CD4-positive, alpha-beta T cell treated with Interleukin-4 for 4 hours (primary cell): ENCODE measurements at regions not wholly inside any gene's neighbourhood (a gene's known extent, or its start where the extent isn't known, plus 50 kb on each side); places are given as distances from the start of the nearest gene placed in this dataset.
"Not testable (repeated sequence)": the region's sequence is repeated elsewhere in the genome, so short reads cannot be mapped to it uniquely, and the experiment has no call there.

Source experiments
- DNase-seq: peaks from one replicate; pipeline ENCODE4 v3.0.0-alpha.2; 2020

DNA sequence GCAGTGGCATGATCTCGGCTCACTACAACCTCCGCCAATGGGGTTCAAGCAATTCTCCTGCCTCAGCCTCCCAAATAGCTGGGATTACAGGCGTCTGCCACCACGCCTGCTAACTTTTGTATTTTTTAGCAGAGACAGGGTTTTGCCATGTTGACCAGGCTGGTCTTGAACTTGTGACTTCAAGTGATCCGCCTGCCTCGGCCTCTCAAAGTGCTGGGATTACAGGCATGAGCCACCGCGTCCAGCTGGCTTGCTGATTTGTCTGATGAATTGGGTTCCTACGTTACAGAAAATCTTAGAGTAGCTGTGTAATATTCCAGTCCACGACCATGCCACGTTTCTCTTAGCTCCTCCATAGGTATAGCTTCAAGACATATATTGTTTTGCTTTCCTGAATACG, 102.6 kb upstream of the OTOS start:
- DNase-seq: not testable (repeated sequence)

DNA sequence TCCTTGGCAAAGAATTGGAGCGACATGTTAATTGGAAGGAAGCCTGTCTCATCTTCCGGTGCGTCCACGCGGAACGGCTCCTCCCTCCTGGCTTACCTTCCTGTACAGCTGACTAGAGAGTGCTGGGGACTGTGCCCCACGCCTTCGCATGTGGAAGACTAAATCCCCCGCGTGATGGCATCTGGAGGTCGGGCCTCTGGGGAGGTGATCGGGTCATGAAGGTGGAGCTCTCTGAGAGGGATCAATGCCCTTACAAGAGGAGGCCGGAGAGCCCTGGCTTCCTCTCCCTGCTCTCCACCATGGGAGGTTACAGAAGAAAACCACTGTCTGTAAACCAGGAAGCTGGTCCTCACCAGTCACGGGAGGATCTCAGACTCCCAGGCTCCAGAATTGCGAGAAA, 104.1 kb upstream of the OTOS start:
- DNase-seq: no peak

DNA sequence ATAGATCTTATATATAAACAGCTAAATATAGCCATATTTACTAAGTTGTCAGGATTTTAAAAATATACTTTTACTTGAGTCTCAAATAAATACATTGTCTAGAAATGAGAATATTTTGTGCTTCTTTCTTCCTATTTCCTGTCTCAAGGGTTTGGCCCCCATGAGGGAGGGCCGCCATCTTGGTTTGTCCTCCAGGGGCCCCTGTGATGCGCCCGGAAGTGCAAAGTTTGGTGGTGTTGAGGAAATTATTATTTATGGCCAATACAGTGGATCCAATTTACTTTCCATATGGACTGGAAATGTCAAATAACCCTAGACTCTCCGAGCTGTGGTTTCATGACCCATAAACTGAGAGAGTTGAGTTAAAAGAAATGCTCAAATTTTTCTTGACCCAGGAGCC, 104.7 kb upstream of the OTOS start:
- DNase-seq: no peak

DNA sequence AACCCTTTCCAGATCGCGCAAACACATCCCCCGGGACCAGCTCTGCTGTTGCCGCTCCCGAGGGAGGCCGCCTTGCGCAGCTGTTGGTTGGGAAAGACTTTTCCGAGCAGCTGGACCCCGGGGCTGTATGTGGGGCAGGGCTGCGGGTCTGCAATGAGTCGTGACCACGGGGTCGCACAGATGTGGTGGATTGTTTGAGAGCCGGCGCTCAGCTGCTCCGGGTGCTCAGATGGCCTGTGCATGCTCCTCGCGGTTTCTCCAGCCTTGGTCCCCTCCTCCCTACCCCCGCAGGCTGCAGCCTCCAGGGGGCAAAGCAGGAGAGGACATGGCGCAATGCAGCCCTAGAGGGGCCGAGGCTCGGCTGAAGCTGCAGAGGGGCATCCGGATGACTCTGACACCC, 105.2 kb upstream of the OTOS start:
- DNase-seq: no peak

DNA sequence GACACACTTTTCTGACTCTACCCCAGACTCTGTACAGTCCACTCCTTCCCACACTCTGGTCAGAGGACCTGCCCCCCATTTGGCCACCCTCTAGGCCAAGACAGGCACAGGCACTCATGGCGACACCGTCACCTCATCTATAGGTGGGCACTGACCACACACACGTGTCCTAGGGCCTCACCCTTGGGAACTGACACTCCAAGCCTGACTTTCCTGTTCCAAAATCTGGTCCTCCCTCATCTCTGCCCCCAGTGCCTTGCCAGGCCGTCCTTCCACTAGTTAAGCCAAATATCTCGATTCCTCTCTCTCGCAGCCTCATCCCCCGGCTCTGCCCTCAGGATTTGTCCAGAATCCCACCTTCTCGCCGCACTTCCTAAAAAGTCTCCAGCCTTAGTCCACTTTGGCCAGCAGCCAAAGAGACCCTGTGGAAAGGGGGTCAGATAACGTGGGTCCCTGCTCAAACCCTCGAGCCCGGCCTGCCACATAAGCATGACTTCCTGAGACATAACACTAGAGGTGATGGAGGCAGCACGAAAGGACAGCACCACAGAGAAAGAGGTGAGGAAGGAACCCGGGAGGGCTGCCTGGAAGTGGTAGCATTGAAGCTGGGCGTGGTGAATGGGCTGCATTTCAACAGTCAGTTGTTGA, 105.8 kb upstream of the OTOS start:
- no peak for DNase-seq

DNA sequence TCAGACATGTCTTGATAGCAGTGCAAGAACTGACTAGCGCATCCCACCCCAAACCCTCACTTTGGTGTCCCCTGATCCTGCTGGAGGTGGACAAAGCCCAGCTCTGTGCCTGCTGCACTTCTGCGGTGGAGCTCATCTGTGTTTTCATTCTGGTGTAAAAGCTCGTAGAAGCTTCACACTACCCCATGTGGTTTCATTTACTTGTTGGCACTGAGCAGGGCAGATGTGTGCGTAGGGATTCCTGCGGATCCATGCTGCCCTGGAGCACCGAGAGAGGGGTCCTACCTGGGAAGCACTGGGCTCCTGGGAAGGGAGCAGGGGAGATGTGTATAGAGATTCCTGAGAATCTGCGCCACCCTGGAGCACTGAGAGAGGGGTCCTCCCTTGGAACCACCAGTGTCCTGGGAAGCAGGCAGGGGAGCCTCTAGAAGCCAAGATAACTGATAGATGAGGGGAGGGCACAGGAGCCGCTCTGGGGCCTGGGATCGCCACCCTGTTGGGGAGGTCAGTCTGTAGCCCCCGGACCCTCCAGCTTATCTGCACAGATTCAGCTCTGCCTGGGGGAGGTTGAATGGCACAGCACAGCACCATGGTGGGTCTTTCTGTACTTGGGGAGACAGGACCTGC, 106.9 kb upstream of the OTOS start:
- no peak for DNase-seq

DNA sequence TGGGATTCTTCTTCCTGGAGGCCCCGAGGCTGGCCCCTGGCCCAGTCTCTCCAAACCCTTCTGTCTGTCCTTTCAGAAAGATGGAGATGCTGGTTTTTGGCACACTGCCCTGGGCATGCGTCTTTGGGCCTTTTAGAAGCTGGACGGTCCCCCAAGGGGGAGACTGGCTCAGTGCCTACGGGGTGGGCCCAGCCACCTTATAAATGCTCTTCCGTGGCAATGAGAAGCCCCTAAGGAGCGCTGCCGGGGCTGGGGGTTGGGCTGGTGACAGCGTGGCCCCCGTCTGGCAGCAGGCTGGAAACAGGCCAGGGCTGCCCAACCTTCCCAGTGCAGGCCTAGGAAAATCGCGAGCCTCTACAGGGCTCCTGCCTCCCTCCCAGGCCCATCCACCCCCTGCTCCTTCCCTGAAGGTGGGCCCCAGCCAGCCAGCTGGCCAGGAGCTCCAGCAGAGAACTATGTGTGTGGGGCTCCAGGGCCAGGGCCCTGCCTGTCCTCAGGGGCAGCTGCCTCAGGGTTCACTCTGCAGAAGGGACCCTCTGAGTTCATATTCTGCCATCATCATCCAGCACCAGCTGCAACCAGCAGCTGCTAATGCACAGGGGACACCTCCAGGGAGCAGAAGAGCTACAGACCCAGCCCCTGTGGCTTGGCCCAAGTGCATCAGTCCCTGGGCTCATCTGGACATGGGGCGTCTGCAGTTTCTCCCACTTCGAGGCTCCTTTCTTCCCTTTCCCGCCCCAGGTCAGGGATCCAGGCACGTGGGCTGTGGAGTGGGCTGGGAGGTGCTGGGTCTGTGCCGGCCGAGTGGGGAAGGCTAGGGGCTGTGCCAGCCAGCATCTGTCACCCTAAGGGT, 107.6 kb upstream of the OTOS start:
- DNase-seq: no peak

DNA sequence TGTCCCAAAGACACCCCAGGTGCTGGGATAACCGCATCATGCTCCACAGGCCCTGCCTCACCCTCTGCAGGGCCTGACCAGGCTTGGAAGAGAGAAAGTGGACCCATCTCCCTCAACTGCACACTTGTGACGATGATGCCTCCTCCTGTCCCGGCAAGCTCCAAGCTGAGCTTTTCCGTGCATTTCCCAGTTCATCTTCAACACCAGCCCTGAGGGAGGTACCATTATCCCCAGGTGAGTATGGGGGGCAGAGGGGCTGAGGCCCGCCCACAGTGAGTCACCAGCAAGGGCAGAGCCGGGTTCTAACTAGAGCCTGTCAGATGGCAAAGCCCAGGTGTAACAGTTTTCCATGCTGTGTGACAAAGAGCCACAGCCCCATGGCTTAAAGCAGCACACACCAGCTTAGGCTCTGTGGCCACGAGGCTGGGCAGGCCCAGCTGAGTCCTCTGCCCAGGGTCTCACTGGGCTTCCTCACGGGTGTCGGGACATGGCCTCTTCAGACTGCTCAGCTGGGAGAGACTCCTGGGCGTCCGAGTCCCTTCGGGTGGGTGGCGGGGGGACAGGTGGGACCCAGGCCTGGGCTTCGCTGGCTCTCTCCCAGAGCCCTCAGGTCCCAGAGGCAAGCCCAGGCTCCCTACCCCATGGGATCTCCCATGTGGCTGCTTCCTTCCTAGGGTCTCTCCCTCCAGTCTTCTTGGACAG, 108.4 kb upstream of the OTOS start:
- DNase-seq: no peak

DNA sequence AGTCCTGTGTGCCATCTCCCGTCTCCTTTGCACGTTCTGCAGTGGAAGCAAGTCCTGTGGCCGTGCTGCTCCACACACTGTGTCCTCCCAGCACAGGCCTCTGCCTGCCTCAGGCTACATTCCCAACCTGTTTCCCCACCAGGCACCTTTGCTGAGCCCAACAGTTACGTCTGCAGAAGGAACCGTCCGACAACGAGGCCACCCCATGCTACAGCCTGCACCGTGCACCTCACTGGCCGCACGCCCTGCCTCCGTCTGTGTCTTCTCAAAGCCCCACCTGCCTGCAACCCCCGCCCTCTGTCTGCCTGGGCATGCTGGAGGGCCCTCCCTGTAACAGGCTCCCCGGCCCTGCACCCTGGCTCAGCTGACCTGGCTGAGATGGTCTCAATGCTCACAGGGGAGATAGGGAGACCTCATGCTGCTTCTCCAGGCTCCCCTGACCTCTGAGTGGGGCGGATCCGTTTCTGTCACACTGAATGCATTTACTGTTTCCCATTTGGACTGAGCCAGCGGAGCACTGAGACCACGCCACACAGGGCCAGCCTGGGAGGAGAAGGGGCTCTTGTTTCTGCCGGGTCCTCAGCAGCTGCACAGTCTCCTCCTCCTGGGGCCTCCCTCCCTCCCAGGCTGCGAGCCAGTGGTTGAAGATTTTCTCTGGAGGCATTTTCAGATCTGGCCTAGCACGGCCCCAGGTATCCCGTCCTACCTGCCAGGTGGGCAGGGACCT, 109.1 kb upstream of the OTOS start:
- DNase-seq: no peak

DNA sequence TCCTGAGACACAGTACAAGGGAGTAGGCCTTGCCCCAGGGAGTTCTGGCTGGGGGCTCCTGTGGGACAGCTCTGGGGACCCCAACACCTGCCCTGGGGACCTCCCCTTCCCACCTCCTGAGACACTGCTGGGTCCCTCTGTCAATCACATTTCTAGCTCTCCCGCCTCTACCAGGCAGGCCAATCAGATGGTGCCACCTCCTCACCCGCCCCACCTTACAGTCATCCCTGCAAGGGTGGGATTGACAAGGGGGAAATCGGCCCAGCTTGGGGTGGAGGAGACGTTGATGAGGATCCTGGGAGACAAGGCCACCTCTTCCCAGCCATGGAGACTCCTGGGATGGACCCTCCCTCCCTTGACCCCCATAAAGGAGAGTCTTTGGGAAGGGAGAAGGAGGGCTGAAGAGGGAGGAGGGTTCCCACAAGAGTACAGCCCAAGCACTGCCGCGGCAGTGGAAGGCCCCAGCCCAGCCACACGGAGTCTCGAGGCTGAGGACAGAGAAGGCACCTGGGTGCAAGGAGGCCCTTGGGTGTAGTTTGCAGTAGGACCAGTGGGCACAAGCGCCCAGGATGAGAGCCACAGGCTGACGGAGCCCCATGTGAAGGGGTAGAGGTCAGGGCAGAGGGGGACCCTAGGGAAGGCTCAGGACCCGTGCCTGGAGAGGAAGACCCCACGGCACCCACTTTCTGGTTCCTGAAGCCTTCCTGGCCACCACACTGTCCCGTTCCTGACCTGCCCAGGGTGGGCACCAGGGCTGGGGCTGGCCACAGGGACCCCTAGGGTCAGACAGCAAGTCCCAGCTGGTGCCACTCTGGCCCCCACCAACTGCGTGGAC, 109.9 kb upstream of the OTOS start:
- no peak for DNase-seq

DNA sequence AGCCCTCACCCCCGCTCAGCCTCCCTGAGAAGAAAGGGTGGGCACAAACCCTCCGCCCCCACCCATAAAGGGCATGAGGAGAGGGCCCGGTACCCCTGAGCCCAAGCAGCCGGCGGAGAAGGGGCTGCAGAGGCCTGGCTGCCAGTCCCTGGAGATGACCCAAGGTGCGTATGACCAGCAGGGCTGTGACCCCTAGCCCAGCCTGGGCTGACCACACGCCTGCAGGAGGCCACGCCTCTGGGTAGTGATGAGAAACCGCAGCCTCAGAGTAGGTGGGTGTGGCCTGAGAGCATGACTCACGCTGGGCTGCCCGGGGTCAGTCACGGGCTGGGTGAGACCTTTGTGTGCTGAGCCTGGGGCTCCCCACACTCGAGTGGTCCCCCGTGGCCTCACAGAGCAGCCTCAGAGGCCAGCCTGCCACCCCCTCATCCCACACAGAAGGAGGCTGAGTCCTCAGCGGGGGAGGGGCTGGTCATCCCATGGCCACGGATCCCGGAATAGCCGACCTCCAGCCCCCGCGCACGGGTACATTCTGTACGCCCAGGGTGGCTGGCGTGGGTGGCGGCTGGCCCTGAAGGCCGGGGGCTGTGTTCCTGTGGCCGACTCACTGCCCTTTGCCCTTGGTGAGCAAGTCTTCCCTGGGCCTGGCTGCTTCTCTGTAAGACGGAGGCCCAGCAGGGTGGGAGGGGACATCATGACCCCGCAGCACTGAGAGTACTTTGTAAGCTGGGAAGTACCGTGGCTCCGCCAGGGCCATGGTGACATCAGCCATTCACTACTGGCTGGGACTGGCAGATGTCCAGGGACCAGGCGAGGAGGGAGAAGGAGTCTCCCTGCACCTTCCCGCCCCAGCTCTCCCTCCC, 110.8 kb upstream of the OTOS start:
- no peak for DNase-seq

DNA sequence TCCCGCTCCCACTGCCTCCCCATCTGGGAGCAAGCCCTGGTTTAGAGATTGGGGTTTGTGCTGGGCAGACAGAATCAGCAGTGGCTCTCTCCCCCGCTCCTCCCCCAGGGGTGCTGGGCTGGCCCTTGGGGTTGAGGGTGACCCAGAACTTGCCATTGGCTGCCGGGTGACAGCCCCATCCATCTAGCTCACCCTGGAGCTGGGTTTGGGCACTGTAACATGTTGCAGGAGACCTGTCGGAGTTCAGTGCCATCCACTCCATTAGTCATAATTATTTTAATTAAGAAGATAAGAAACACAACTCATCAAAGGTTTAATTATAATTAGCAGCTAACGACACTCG, 111.4 kb upstream of the OTOS start:
- no peak for DNase-seq

DNA sequence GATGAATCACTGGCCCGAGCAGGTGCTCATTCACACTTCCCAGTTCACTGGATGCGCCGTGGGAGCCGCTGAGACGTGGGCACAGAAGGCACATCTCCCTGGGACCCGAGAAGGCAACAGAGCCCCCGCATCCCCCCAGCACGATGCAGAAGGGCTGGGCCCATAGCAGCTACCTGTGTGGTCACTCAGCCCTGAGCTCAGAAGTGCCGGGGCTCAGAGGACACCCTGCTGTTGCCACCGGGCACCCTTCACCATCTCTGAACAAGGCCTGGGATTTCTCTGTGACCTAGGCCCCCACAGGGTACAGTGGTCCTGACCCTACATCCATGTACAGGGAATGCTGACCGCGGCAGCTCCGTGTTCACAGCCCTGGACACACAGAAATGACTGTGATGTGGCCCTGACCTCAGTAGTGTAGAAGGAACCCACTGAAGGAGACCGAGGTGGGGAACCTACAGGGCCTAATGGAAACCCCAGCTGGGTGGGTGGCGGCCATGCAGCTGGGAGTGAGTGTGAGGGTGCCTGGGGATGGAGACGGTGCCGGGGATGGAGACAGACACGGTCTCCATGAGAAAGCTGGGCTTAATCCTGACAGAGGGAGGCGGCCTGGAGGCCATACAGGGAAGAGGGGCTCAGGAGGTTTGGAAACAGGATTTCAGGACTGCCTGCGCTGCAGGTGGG, 111.9 kb upstream of the OTOS start:
- DNase-seq: no peak

DNA sequence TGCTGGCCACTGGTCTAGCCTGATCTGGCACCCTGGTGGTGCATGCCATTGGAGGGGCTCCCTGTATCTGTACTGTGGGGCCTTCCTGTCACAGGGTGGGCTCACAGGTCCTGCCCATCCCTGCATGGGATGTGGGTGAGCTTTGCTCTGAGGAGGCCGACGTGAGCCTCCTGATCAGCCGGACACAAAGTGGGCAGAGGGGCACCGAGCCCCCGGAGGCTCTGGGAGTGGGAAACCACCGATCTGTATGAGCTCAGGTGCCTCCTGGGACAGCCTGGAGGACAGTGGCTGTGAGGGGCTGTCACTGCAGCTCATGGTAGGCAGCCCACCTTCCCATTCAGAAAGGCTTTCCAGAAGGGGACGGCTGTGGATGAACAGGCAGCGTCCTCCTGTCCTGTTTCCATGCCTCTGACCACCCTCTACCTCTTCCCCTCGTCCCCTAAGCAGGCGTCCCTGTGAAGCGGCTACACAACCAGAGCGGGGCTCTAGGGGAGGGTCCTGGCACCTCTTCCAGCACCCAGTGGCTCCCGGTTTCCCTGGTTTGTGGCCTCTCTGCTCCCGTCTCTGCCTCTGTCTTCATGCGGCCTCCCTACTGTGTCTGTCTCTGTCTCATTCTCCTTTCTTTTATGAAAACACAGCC, 112.5 kb upstream of the OTOS start:
- no peak for DNase-seq

DNA sequence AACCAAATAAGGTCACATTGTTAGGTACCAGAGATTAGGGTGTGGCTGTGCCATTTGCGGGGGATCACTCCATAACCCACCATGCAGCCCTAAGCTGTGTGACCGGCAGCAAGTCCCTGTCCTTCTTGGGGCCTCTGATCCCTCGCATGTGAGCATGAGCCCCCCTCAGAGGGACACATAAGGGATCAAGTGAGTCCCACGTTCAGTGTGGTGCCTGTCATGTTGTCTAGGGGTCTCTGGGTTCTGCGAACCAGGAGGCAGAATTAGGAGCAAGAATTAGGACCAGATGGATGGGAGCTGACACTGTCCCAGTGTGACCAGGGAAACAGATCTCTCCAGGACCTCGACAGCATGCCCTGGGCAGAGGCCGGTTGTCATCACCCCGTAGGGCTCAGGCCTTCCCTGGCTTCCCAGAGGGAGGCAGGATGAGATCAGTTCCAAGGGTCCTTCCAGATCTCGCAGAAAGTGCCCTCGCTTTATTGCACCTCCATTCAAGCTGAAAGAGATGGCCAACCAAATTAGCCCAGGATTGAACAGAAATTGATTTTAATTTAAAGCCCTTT, 113.2 kb upstream of the OTOS start:
- no peak for DNase-seq

DNA sequence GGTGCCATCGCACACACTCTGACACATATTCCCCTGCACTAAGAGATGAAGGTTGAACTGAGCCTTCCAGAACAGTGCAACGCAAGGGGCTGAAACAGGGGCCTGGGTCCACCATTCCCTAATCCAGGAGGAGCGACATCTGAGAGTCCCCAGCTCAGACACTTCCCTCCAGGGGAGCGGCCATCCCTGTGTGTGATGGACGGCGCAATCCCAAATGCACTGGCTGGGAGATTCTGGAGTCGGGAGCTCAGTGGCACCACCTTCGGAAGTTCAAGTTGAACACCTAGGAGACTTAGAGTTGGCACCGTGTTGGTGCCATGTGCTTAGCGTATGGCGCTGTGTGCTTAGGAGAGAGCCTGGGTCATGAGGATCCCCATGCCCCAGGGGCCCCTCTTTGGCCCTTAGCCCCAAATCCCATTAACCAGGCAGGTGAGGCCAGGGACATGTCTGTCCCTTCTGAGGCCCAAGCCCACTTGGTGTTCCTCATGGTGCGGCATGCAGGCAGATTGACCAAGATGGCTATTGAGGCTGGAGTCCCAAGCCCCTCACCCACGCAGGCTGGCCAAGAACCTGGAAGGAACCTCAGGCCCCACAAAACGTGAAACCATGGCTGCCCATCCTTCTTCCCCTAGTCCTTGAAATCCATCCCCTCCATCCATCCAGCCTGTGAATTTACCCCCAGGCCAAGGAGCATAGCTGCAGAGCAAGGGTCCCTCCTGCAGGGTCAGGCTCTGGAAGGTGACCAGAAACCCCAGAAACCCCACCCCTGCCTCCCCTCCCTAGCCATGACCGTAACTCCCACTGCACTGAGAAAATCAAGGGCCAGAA, 114.1 kb upstream of the OTOS start:
- no peak for DNase-seq

DNA sequence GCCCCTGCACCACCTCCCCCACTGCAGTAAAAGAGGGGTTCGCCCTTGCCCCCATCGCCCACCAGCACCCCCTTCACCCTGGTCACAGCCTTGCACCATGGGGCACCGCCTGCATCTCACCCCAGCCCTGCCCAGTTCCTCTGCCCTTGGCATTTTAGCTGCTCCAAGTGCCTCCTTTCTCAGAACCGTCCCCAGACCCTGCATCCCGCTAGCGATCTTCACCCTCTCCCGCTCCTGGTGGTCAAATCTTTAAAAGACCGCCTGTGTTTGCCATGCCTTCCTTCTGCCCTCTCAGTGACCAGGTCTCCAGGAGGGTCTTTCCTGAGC, 114.7 kb upstream of the OTOS start:
- DNase-seq: no peak

DNA sequence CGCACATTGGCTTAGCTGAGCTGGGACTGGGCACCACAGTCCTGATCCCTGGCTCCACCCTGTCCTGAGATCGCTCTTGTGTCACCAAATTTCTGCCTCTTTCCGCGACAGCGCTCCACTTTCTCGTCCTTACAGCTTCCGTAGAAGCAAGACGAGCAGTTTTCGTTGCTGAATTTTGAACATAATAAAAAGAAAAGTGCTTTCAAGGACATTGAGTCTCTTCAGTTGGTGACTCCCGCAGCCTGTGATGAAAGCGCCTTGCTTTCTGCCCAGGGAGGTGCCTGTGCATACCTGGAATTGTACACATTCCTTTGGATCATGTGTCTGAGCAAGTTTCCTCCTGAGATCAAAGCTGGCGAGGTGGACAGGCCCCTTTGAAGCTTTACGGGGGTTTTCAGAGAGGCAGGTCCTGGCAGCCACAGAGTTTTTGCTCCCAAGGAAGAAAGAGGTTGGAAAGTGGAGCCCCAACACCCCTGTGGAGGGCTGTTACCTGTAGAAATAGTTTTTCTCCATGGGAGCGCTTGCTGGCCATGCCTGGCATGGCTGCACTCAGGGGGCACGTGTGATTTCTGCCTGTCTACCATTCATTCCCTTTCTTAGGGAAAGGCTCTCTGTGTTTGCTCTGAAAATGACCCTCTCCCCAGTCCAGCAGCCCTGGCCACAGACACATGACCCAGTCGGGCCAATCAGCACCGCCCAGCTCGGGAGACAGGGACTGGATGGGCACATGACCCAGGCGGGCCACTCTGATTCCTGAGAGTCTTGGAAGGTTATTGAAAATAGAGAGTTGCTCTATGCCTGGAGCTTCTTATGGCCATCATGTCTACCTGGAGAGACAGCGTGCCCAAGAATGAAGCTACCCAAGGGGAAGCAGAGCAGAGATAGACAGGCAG, 115.6 kb upstream of the OTOS start:
- no peak for DNase-seq
